ENCODE measurements at regions not wholly inside any gene's neighbourhood (a gene's known extent, or its start where the extent isn't known, plus 50 kb on each side); places are given as distances from the start of the nearest gene placed in this dataset.

GRCh38 chr12:115799610-115800009 lies 477.9 kb downstream of the MED13L start:
- WGBS, 2 experiments (ENCODE audit: low coverage in 1 of 2, low lambda C conversion rate in 2 of 2, missing lambda C conversion rate in 2 of 2), result 76 to 83% methylated on average over 3 to 4 of the region's 4 CpGs
- no peak for TF ChIP-seq EZH2phosphoT487 (IDR thresholded peaks at IDR 0.05; ENCODE audit: insufficient read depth, low read depth)
- TF ChIP-seq EZH2 (IDR thresholded peaks at IDR 0.05; ENCODE audit: insufficient read depth, poor library complexity, severe bottlenecking), result no peak

DNA sequence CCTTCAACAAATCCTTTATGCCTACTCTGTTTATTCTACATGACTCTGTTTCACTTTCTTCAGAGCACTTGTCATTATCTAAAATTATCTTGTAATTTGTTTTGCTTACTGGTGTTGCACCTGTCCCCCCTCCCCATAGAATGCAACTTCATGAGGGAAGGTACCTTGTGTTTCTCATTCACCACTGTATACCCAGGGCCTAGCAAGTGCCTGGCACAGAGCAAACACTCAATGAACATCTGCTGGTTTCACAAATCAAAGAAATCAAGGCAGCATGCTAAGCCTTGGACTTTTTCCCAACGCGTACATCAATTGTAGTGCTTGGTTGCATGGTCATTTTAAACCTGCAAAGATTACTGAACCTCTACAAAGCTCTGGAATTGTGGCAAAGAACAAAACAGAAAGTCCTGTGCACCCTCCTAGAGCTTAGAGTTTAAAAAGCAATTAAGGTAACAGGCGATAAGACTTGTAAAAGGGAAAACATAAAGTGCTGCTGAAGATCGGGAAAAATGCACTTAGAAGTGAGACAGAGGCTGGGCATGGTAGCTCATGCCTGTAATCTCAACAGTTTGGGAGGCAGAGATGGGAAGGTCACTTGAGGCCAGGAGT lies 479.1 kb downstream of the MED13L start:
- H3K27ac ChIP-seq, result no peak overlapping the region
- WGBS, 2 experiments (ENCODE audit: low coverage in 1 of 2, low lambda C conversion rate in 2 of 2, missing lambda C conversion rate in 2 of 2), result 72 to 85% methylated on average over 4 of the region's 4 CpGs
- no peaks in the 10 kb centered on the region for H3F3A ChIP-seq (ENCODE audit: insufficient read depth)
- no peaks in the 10 kb centered on the region for H3K36me3 ChIP-seq (ENCODE audit: low read depth)
- H3K9ac ChIP-seq, result no peak overlapping the region
- H3K4me3 ChIP-seq, result no peak overlapping the region
- no peaks in the 10 kb centered on the region for H3K9me3 ChIP-seq (ENCODE audit: low read depth)
- no peaks in the 10 kb centered on the region for H3K4me1 ChIP-seq (ENCODE audit: insufficient read depth)
- H3K79me2 ChIP-seq (ENCODE audit: insufficient read depth), result no peaks in the 10 kb centered on the region
- H3K27me3 ChIP-seq (replicated peaks; ENCODE audit: insufficient read depth), result peaks cover under 1% of the 10 kb centered on the region; the same call in 1 of the 2 replicates
- in situ Hi-C loops (cut with MboI), result no loop called here
- H3K9me2 ChIP-seq (ENCODE audit: insufficient read depth), result no peaks in the 10 kb centered on the region
- DNase-seq, result no peak
- H4K20me1 ChIP-seq (ENCODE audit: insufficient read depth), result no peaks in the 10 kb centered on the region
- H3K4me2 ChIP-seq (ENCODE audit: unreplicated experiment), result no peak overlapping the region
- TF ChIP-seq EZH2phosphoT487 (IDR thresholded peaks at IDR 0.05; ENCODE audit: insufficient read depth, low read depth), result no peak
- no peak for TF ChIP-seq EZH2 (IDR thresholded peaks at IDR 0.05; ENCODE audit: insufficient read depth, poor library complexity, severe bottlenecking)
- no peak overlapping the region for H2AFZ ChIP-seq

More at GRCh38 chr12:115799610-115800009, 477.9 kb downstream of the MED13L start:
- H3K27ac ChIP-seq, result no peak overlapping the region
- no peak overlapping the region for H3K4me3 ChIP-seq
- H3K9me3 ChIP-seq (ENCODE audit: low read depth), result no peaks in the 10 kb centered on the region
- H3K9me2 ChIP-seq (ENCODE audit: insufficient read depth), result no peaks in the 10 kb centered on the region
- no peak overlapping the region for H2AFZ ChIP-seq
- in situ Hi-C loops (cut with MboI), result no loop called here
- no peaks in the 10 kb centered on the region for H4K20me1 ChIP-seq (ENCODE audit: insufficient read depth)
- no peaks in the 10 kb centered on the region for H3K4me1 ChIP-seq (ENCODE audit: insufficient read depth)
- H3K4me2 ChIP-seq (ENCODE audit: unreplicated experiment), result no peak overlapping the region
- H3K79me2 ChIP-seq (ENCODE audit: insufficient read depth), result no peaks in the 10 kb centered on the region
- H3K27me3 ChIP-seq (replicated peaks; ENCODE audit: insufficient read depth), result no peaks in the 10 kb centered on the region; the same call in 1 of the 2 replicates
- peak; percentile 8 for DNase-seq
- no peaks in the 10 kb centered on the region for H3F3A ChIP-seq (ENCODE audit: insufficient read depth)
- H3K9ac ChIP-seq, result no peak overlapping the region
- no peaks in the 10 kb centered on the region for H3K36me3 ChIP-seq (ENCODE audit: low read depth)

GRCh38 chr12:115794659-115795081 lies 482.8 kb downstream of the MED13L start:
- TF ChIP-seq EZH2phosphoT487 (IDR thresholded peaks at IDR 0.05; ENCODE audit: insufficient read depth, low read depth) (no peak), EZH2 (IDR thresholded peaks at IDR 0.05; ENCODE audit: insufficient read depth, poor library complexity, severe bottlenecking) (no peak)
- Histone ChIP-seq H3K4me1 (ENCODE audit: insufficient read depth) (no peaks in the 10 kb centered on the region), H3K27me3 (replicated peaks; ENCODE audit: insufficient read depth) (peaks cover 5% of the 10 kb centered on the region; the same call in 1 of the 2 replicates), H3K4me2 (ENCODE audit: unreplicated experiment) (no peak overlapping the region), H3K9ac (no peak overlapping the region), H3K36me3 (ENCODE audit: low read depth) (no peaks in the 10 kb centered on the region), H3K9me3 (ENCODE audit: low read depth) (no peaks in the 10 kb centered on the region), H3K79me2 (ENCODE audit: insufficient read depth) (no peaks in the 10 kb centered on the region), H2AFZ (no peak overlapping the region), H3K27ac (no peak overlapping the region), H3K4me3 (no peak overlapping the region), H3F3A (ENCODE audit: insufficient read depth) (no peaks in the 10 kb centered on the region), H4K20me1 (ENCODE audit: insufficient read depth) (no peaks in the 10 kb centered on the region), H3K9me2 (ENCODE audit: insufficient read depth) (no peaks in the 10 kb centered on the region)
- in situ Hi-C loops (cut with MboI), result no loop called here
- no peak for DNase-seq
- 63 to 66% methylated on average over 6 of the region's 6 CpGs for WGBS, 2 experiments (ENCODE audit: low coverage in 1 of 2, low lambda C conversion rate in 2 of 2, missing lambda C conversion rate in 2 of 2)

- H3K9me2 ChIP-seq (ENCODE audit: insufficient read depth), result no peaks in the 10 kb centered on the region
- H3K4me3 ChIP-seq, result no peak overlapping the region
- H3F3A ChIP-seq (ENCODE audit: insufficient read depth), result no peaks in the 10 kb centered on the region
- no peaks in the 10 kb centered on the region for H3K79me2 ChIP-seq (ENCODE audit: insufficient read depth)
- H4K20me1 ChIP-seq (ENCODE audit: insufficient read depth), result no peaks in the 10 kb centered on the region
- H3K9ac ChIP-seq, result no peak overlapping the region
- no peaks in the 10 kb centered on the region for H3K36me3 ChIP-seq (ENCODE audit: low read depth)
- 36 to 45% methylated on average over 4 of the region's 4 CpGs for WGBS, 2 experiments (ENCODE audit: low coverage in 1 of 2, low lambda C conversion rate in 2 of 2, missing lambda C conversion rate in 2 of 2)
- no peak overlapping the region for H3K27ac ChIP-seq
- no peaks in the 10 kb centered on the region for H3K9me3 ChIP-seq (ENCODE audit: low read depth)
- peaks cover 5% of the 10 kb centered on the region; the same call in 1 of the 2 replicates for H3K27me3 ChIP-seq (replicated peaks; ENCODE audit: insufficient read depth)
- TF ChIP-seq EZH2 (IDR thresholded peaks at IDR 0.05; ENCODE audit: insufficient read depth, poor library complexity, severe bottlenecking) (no peak), EZH2phosphoT487 (IDR thresholded peaks at IDR 0.05; ENCODE audit: insufficient read depth, low read depth) (no peak)
- no peak overlapping the region for H2AFZ ChIP-seq
- DNase-seq, result no peak
- no peak overlapping the region for H3K4me2 ChIP-seq (ENCODE audit: unreplicated experiment)
- H3K4me1 ChIP-seq (ENCODE audit: insufficient read depth), result no peaks in the 10 kb centered on the region
- in situ Hi-C loops (cut with MboI), result no loop called here
Measured at GRCh38 chr12:115791331-115791730, 486.2 kb downstream of the MED13L start.

Measured in GM23248 (cell line).